Cerebellar nuclear complex (tissue), 1 donor: ENCODE measurements at regions not wholly inside any gene's neighbourhood (a gene's known extent, or its start where the extent isn't known, plus 50 kb on each side); places are given as distances from the start of the nearest gene placed in this dataset.

Source experiments
- DNase-seq, 2 experiments: peaks; one replicate each; lab custom pipeline; 2025; lab: John Stamatoyannopoulos, UW

- no peak for DNase-seq
These were observed 150.4 kb upstream of the GGTLC1 start for GRCh38 chr20:24138951-24139350.

- DNase-seq, result no peak
These were observed 149.7 kb upstream of the GGTLC1 start for GRCh38 chr20:24138196-24138857.

DNA sequence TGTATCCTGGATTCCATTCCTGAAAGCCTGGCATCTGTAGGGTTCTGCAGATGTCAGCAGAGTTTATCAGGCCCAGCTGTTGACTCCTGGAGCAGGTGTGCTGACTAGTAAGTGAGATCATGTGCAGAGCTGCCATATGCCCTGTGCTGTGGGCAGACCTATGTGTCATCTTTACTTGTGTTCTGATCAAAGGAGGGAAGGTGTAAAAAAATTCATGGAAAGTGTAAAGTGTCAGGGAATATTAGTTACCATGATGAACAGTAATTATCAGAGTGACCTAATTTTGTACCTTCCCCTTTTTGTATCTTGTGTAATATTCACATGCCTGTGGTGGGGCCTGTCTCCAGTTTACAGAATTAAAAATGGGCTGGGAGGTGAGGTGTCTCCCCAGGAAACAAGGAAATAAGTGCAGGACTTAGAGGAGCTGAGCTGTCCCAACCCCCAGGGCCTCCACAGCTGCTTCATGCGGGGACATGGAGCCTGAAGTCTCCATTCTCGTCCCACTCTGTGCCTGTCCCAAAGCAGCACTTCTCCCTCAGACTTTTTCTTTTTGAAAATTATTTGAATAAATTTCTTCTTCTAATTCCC is 148.2 kb upstream of the GGTLC1 start:
- DNase-seq, result no peak

DNA sequence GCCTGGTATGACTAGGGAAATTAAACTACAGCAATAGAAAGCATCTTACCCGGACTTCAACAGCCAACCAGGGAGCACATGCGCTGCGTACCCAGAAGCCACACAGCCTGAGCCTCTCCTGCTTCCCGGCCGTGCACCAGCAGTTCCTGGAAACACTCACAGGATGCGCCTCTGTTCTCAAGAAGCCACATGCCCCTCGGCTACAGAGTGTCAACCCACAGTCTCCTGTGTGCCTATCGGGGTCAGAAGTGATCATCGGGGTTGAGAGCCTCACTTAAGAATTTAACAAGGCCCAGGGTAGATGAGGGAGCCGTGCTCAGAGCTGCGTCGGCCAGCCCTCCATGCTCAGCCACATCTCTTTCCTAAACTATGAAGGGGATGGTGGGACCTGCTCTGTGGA is 147.2 kb upstream of the GGTLC1 start:
- no peak for DNase-seq

GRCh38 chr20:24134930-24135329 is 146.4 kb upstream of the GGTLC1 start:
- no peak for DNase-seq

DNA sequence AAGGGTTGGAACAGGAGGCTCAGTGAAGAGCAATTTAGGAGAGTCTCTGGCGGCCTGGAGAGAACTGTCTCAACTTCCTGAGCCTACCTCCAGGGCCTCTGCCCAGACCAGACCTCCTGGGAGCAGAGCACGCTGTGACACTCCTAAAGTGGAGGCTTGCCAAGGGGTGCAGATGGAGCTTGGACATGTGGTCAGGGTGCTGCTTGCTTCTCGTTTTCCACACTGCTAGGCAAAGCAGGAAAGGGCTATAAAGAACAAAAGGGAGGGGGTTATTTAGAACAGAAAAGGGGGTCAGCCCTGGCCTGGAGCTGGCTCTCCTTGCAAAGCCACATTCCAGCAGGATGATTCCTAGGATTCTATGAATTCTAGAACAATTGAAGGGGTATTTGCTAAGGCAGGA is 145.7 kb upstream of the GGTLC1 start:
- no peak for DNase-seq

GRCh38 chr20:24132246-24132645 is 143.7 kb upstream of the GGTLC1 start:
- DNase-seq, result no peak

- DNase-seq, result no peak
These were observed 143.1 kb upstream of the GGTLC1 start for GRCh38 chr20:24131684-24132083.

DNA sequence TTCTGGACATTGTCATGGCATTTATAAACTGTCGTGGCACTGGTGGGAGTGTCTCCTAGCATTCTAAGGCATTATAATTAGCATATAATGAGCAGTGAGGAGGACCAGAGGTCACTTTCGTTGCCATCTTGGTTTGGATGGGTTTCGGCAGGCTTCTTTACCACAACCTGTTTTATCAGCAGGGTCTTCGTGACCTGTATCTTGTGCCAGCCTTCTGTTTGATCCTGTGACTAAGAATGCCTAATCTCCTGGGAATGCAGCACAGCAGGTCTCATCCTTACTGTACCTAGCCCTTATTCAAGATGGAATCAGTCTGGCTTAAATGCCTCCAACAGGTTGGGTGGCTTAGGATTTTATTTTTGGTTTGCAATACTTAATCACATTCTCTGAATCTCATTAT is 142.7 kb upstream of the GGTLC1 start:
- DNase-seq, result no peak

DNA sequence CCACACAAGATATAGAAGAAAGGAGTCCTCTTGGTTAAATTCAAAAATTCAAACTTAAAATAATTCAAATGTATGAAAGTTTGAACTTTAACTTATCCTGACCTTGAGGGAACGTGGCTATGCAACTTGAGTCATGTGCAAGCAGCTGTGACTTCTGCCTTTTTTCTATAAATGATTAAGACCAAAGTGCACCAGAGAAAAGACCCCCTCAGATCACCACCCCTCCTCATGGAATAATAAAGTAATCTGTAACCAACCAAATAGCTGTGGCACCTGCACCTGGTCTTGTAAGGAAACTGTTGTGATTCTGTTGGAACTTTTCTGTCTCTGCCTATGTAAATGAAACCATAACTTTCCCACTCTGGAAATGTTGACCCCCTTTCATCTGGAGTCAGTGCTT is 141.1 kb upstream of the GGTLC1 start:
- no peak for DNase-seq

- no peak for DNase-seq
These were observed 136.5 kb upstream of the GGTLC1 start for GRCh38 chr20:24124951-24125650.

GRCh38 chr20:24124003-24124402 is 135.4 kb upstream of the GGTLC1 start:
- DNase-seq, result no peak

GRCh38 chr20:24118441-24119175 is 130.0 kb upstream of the GGTLC1 start:
- no peak for DNase-seq

DNA sequence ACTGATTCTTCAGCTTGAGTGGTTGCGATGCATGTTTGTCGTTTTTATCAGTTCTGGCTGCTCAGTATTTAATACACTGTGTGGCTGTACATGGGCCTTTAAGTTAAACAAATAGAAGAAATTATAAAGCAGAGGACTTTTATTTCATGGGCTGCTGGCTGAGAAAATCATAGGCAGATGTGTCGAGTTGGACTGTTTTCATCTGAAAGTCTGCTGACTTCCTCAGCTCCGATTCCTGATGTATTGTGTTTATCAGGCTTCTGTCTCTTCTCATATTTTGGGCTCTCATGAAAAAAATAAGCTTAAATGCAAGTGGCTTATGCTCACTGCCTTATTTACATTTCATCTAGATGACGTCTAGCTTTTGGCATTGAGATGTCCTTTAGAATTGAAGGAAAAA is 129.5 kb upstream of the GGTLC1 start:
- DNase-seq, result no peak

GRCh38 chr20:24117383-24117782 is 128.8 kb upstream of the GGTLC1 start:
- DNase-seq, result no peak

DNA sequence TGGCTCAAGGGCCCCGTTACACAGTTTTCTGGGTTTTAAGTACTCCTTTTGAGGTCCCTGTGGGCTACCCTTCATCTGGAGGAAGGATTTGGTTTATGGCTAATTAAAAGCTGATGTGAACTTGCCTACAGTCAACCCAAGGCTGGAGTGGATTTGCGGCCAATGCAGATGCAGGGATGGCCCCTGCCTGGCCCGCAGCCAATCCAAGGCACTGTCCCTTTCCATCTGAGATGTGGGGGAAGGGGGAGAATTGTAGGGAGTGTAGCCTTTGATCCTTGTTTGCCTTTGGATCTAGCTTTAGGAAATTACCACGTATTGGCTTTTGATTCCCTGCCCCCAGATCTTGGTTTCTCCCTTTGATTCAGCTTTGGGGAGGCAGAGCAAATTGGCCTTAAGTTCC is 128.0 kb upstream of the GGTLC1 start:
- no peak for DNase-seq

GRCh38 chr20:24112360-24112759 is 123.8 kb upstream of the GGTLC1 start:
- no peak for DNase-seq

DNA sequence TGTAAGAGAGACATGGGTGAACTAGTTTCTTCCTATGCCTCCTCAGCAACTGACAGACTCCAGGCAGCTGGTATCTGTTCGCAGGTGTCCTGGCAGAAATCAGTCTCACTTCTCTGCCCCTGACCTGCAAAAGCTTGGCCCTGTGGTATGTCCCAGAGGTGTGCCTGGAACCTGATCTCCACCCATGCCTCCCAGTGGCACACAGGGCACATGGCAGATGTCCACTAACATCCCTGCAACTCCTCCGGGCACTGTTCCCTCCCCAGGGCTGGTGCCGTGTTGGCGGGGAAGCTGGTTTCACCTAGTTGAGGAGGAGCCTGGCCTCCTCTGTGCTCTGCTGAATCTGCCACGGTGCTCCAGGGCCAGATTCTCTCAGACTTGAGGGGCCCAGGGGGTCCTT is 123.3 kb upstream of the GGTLC1 start:
- DNase-seq, result no peak

- DNase-seq, result no peak
These were observed 121.0 kb upstream of the GGTLC1 start for GRCh38 chr20:24109537-24109936.

DNA sequence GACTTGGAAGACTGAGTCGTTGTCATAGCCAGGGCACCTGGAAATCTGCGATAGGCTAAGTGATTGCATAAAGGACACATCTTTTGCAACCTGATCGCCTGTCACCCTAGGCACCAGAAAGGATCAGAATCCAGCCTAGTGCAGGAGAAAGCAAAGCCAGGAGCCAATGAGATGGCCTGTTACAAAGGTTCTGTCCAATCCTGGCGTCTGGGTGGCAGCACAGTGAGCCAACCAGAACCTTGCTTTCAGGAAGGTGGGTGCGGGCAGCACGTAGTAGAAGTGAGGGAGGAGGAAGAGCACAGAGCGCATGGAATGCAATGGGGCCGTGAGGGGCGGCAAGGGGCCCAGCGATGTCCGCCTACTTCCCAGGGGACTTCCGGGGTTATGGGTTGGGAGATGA is 120.4 kb upstream of the GGTLC1 start:
- DNase-seq, result no peak

GRCh38 chr20:24108581-24108980 is 120.0 kb upstream of the GGTLC1 start:
- DNase-seq, result no peak

DNA sequence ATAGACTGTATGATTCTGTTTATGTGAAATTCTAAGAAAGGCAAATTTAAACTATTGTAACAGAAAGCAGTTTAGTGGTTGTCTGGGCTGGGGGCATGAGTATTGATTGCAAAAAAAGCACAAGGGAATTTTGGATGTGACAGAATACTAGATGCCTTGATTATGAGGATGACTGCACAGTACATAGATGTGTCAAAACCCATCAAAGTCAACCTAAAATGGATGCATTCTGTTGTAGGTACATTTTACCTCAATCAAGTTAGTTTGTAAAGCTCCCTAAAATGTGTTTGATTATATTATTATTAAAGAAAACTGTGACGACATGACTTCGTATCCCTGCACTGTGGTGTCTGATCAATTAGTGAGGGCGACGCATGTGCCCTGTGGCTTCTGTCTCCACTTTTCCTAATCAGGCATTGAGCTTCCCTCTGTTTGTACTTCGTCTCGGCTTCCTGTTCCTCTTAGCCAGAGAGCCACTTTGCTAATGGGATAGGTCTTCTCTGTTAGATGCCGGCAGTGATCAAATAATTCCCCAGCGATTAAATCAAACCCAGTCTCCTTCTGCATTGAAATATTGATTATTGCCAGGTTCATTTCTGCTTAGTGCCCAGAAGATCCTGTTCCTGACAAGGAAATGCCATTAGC is 118.3 kb upstream of the GGTLC1 start:
- DNase-seq, result no peak
